Endothelial cell of umbilical vein (primary cell): ENCODE measurements at regions not wholly inside any gene's neighbourhood (a gene's known extent, or its start where the extent isn't known, plus 50 kb on each side); places are given as distances from the start of the nearest gene placed in this dataset.

ENCODE experiments used
- EZH2 ChIP-seq: IDR thresholded peaks from 2 replicates; pipeline ENCODE4 v1.6.1; 2012; ENCODE audit warnings: borderline replicate concordance, low read depth, mild to moderate bottlenecking, moderate library complexity, low read length, inconsistent platforms; ENCODE audit not compliant: severe bottlenecking
- GATA2 ChIP-seq: IDR thresholded peaks from 2 replicates; pipeline ENCODE4 v1.7.0; 2011; ENCODE audit warnings: low read depth, mild to moderate bottlenecking, moderate library complexity, mixed read lengths, low read length; ENCODE audit not compliant: insufficient read length, insufficient read depth
- POLR2A ChIP-seq: IDR thresholded peaks from 2 replicates; pipeline ENCODE4 v1.6.1; 2012; ENCODE audit warnings: low read depth, mild to moderate bottlenecking, control low read depth, low read length
- TF ChIP-seq, protein P1 (sequence below), 2 donors: IDR thresholded peaks; 1 replicate in 1 of 2; 2 replicates in 1 of 2; pipeline ENCODE4 v1.5.1; 2011; ENCODE audit warnings: low read length in 2 of 2, mild to moderate bottlenecking in 2 of 2, moderate library complexity in 2 of 2, control low read depth in 1 of 2, inconsistent platforms in 1 of 2, low read depth in 1 of 2; ENCODE audit not compliant: insufficient read depth in 1 of 2; ENCODE audit errors: extremely low read depth in 1 of 2
- TF ChIP-seq, protein P2 (sequence below): IDR thresholded peaks from 2 replicates; pipeline ENCODE4 v1.6.1; 2011; ENCODE audit not compliant: insufficient read depth, insufficient read length

GRCh38 chr6:28817808-28818145 lies 106.0 kb downstream of the TRIM27 start:
- TF ChIP-seq, protein P1, sequence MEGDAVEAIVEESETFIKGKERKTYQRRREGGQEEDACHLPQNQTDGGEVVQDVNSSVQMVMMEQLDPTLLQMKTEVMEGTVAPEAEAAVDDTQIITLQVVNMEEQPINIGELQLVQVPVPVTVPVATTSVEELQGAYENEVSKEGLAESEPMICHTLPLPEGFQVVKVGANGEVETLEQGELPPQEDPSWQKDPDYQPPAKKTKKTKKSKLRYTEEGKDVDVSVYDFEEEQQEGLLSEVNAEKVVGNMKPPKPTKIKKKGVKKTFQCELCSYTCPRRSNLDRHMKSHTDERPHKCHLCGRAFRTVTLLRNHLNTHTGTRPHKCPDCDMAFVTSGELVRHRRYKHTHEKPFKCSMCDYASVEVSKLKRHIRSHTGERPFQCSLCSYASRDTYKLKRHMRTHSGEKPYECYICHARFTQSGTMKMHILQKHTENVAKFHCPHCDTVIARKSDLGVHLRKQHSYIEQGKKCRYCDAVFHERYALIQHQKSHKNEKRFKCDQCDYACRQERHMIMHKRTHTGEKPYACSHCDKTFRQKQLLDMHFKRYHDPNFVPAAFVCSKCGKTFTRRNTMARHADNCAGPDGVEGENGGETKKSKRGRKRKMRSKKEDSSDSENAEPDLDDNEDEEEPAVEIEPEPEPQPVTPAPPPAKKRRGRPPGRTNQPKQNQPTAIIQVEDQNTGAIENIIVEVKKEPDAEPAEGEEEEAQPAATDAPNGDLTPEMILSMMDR (IDR thresholded peaks at IDR 0.05; ENCODE audit: extremely low read depth in 1 of 2, insufficient read depth in 1 of 2, low read depth in 1 of 2, low read length in 2 of 2), result no peak
- no peak for TF ChIP-seq POLR2A
- no peak for TF ChIP-seq GATA2
- no peak for TF ChIP-seq EZH2
- TF ChIP-seq, protein P2, sequence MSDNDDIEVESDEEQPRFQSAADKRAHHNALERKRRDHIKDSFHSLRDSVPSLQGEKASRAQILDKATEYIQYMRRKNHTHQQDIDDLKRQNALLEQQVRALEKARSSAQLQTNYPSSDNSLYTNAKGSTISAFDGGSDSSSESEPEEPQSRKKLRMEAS, result no peak
